Dendritic cell treated with granulocyte-macrophage colony-stimulating factor and Interleukin-4, amounts not matched to agents 40 ng/mL and 50 ng/mL, for 4 days (primary cell): ENCODE measurements at regions not wholly inside any gene's neighbourhood (a gene's known extent, or its start where the extent isn't known, plus 50 kb on each side); places are given as distances from the start of the nearest gene placed in this dataset.
"Not testable (repeated sequence)": the region's sequence is repeated elsewhere in the genome, so short reads cannot be mapped to it uniquely, and the experiment has no call there.

Experiments
- H3K27ac Mint-ChIP-seq: one replicate; pipeline ENCODE4 v1.8.0; 2022; ENCODE audit warnings: mild to moderate bottlenecking, mixed read lengths
- H3K27me3 Mint-ChIP-seq: one replicate; pipeline ENCODE4 v1.8.0; 2022; ENCODE audit warnings: mild to moderate bottlenecking, mixed read lengths
- H3K36me3 Mint-ChIP-seq: one replicate; pipeline ENCODE4 v1.8.0; 2022; ENCODE audit warnings: low read depth, mixed read lengths
- H3K4me1 Mint-ChIP-seq: one replicate; pipeline ENCODE4 v1.8.0; 2022; ENCODE audit warnings: low read depth, mixed read lengths
- H3K4me3 Mint-ChIP-seq: one replicate; pipeline ENCODE4 v1.8.0; 2022; ENCODE audit warnings: mild to moderate bottlenecking, moderate library complexity, mixed read lengths
- H3K9me3 Mint-ChIP-seq: one replicate; pipeline ENCODE4 v1.8.0; 2022; ENCODE audit warnings: mixed read lengths
- intact Hi-C: fragments of 100-400 bp; cut with micrococcal nuclease; formaldehyde crosslinking; loops from one replicate; pipeline ENCODE4 v1.15.0; 2022

- peaks cover 10% of the 10 kb centered on the region for H3K9me3 Mint-ChIP-seq
- H3K4me1 Mint-ChIP-seq, result no peaks in the 10 kb centered on the region
- H3K4me3 Mint-ChIP-seq, result no peak overlapping the region
- no peaks in the 10 kb centered on the region for H3K36me3 Mint-ChIP-seq
- no peak overlapping the region for H3K27ac Mint-ChIP-seq
- H3K27me3 Mint-ChIP-seq, result no peaks in the 10 kb centered on the region
- intact Hi-C loops, result no loop called here
Observed at GRCh38 chr5:118302786-118303185, 685.6 kb downstream of the DTWD2 start.

- H3K4me3 Mint-ChIP-seq, result no peak overlapping the region
- H3K27me3 Mint-ChIP-seq, result no peaks in the 10 kb centered on the region
- H3K36me3 Mint-ChIP-seq, result no peaks in the 10 kb centered on the region
- H3K27ac Mint-ChIP-seq, result no peak overlapping the region
- intact Hi-C loops, result no loop called here
- peaks cover 9% of the 10 kb centered on the region for H3K9me3 Mint-ChIP-seq
- no peaks in the 10 kb centered on the region for H3K4me1 Mint-ChIP-seq
Observed at GRCh38 chr5:118301696-118302095, 686.7 kb downstream of the DTWD2 start.

GRCh38 chr5:118295045-118295444, 693.3 kb downstream of the DTWD2 start:
- Mint-ChIP-seq H3K9me3 (no peaks in the 10 kb centered on the region), H3K27ac (no peak overlapping the region), H3K4me3 (no peak overlapping the region), H3K36me3 (no peaks in the 10 kb centered on the region), H3K27me3 (no peaks in the 10 kb centered on the region), H3K4me1 (no peaks in the 10 kb centered on the region)
- intact Hi-C loops, result no loop called here

GRCh38 chr5:118293378-118293777, 695.0 kb downstream of the DTWD2 start:
- Mint-ChIP-seq H3K4me1 (no peaks in the 10 kb centered on the region), H3K36me3 (no peaks in the 10 kb centered on the region), H3K4me3 (no peak overlapping the region), H3K27ac (no peak overlapping the region), H3K9me3 (peaks cover 10% of the 10 kb centered on the region), H3K27me3 (no peaks in the 10 kb centered on the region)
- intact Hi-C loops, result no loop called here

GRCh38 chr5:118290204-118290603, 698.1 kb downstream of the DTWD2 start:
- intact Hi-C loops, result no loop called here
- H3K27me3 Mint-ChIP-seq, result no peaks in the 10 kb centered on the region
- H3K27ac Mint-ChIP-seq, result no peak overlapping the region
- peaks cover 15% of the 10 kb centered on the region for H3K9me3 Mint-ChIP-seq
- no peak overlapping the region for H3K4me3 Mint-ChIP-seq
- no peaks in the 10 kb centered on the region for H3K4me1 Mint-ChIP-seq
- H3K36me3 Mint-ChIP-seq, result no peaks in the 10 kb centered on the region

- H3K9me3 Mint-ChIP-seq, result peaks cover 34% of the 10 kb centered on the region
- H3K27ac Mint-ChIP-seq, intact Hi-C loops, H3K36me3 Mint-ChIP-seq, H3K4me1 Mint-ChIP-seq, H3K27me3 Mint-ChIP-seq, H3K4me3 Mint-ChIP-seq: not testable (repeated sequence)
Observed at GRCh38 chr5:118284230-118284629, 704.1 kb downstream of the DTWD2 start.

GRCh38 chr5:118282480-118283038, 705.8 kb downstream of the DTWD2 start:
- peaks cover 30% of the 10 kb centered on the region for H3K9me3 Mint-ChIP-seq
- H3K4me3 Mint-ChIP-seq, H3K27ac Mint-ChIP-seq, intact Hi-C loops, H3K27me3 Mint-ChIP-seq, H3K36me3 Mint-ChIP-seq, H3K4me1 Mint-ChIP-seq: not testable (repeated sequence)

GRCh38 chr5:118279540-118280294, 708.6 kb downstream of the DTWD2 start:
- no peaks in the 10 kb centered on the region for H3K36me3 Mint-ChIP-seq
- H3K4me1 Mint-ChIP-seq, result no peaks in the 10 kb centered on the region
- no peak overlapping the region for H3K27ac Mint-ChIP-seq
- peaks cover 21% of the 10 kb centered on the region for H3K9me3 Mint-ChIP-seq
- intact Hi-C loops, result no loop called here
- H3K27me3 Mint-ChIP-seq, result no peaks in the 10 kb centered on the region
- H3K4me3 Mint-ChIP-seq, result no peak overlapping the region

- intact Hi-C loops, result no loop called here
- Mint-ChIP-seq H3K27me3 (no peaks in the 10 kb centered on the region), H3K36me3 (no peaks in the 10 kb centered on the region), H3K27ac (no peak overlapping the region), H3K4me1 (no peaks in the 10 kb centered on the region), H3K4me3 (no peak overlapping the region), H3K9me3 (peaks cover 8% of the 10 kb centered on the region)
Observed at GRCh38 chr5:118270526-118270925, 717.8 kb downstream of the DTWD2 start.

GRCh38 chr5:118258223-118258622, 730.1 kb downstream of the DTWD2 start:
- Mint-ChIP-seq H3K27me3 (peaks cover 2% of the 10 kb centered on the region), H3K4me1 (no peaks in the 10 kb centered on the region), H3K4me3 (no peak overlapping the region), H3K27ac (no peak overlapping the region), H3K36me3 (no peaks in the 10 kb centered on the region), H3K9me3 (no peaks in the 10 kb centered on the region)
- intact Hi-C loops, result no loop called here

GRCh38 chr5:118257066-118257465, 731.3 kb downstream of the DTWD2 start:
- H3K36me3 Mint-ChIP-seq, result no peaks in the 10 kb centered on the region
- H3K4me3 Mint-ChIP-seq, result no peak overlapping the region
- no peaks in the 10 kb centered on the region for H3K4me1 Mint-ChIP-seq
- H3K27me3 Mint-ChIP-seq, result peaks cover 5% of the 10 kb centered on the region
- H3K27ac Mint-ChIP-seq, result no peak overlapping the region
- H3K9me3 Mint-ChIP-seq, result no peaks in the 10 kb centered on the region
- intact Hi-C loops, result no loop called here

- peaks cover 35% of the 10 kb centered on the region for H3K9me3 Mint-ChIP-seq
- H3K27me3 Mint-ChIP-seq, result peaks cover 21% of the 10 kb centered on the region
- H3K4me3 Mint-ChIP-seq, result no peak overlapping the region
- no peaks in the 10 kb centered on the region for H3K36me3 Mint-ChIP-seq
- no peak overlapping the region for H3K27ac Mint-ChIP-seq
- intact Hi-C loops, result no loop called here
- peaks cover 6% of the 10 kb centered on the region for H3K4me1 Mint-ChIP-seq
Observed at GRCh38 chr5:118253225-118254061, 734.9 kb downstream of the DTWD2 start.

GRCh38 chr5:118249386-118249785, 739.0 kb downstream of the DTWD2 start:
- H3K4me1 Mint-ChIP-seq, result peaks cover 6% of the 10 kb centered on the region
- peaks cover 42% of the 10 kb centered on the region for H3K9me3 Mint-ChIP-seq
- peaks cover 25% of the 10 kb centered on the region for H3K27me3 Mint-ChIP-seq

GRCh38 chr5:118247458-118247857, 740.9 kb downstream of the DTWD2 start:
- Mint-ChIP-seq H3K9me3 (peaks cover 42% of the 10 kb centered on the region), H3K27me3 (peaks cover 23% of the 10 kb centered on the region), H3K4me1 (peaks cover 6% of the 10 kb centered on the region), H3K27ac (no peak overlapping the region), H3K36me3 (no peaks in the 10 kb centered on the region), H3K4me3 (no peak overlapping the region)
- intact Hi-C loops, result no loop called here

More at GRCh38 chr5:118249386-118249785, 739.0 kb downstream of the DTWD2 start:
- Mint-ChIP-seq H3K27ac (no peak overlapping the region), H3K36me3 (no peaks in the 10 kb centered on the region), H3K4me3 (no peak overlapping the region)
- intact Hi-C loops, result no loop called here
